Stimulated activated CD4-positive, alpha-beta T cell treated with anti-CD3 and anti-CD28 coated beads, Interleukin-15, amount 100 ng/mL, for 24 hours (primary cell): ENCODE measurements at regions not wholly inside any gene's neighbourhood (a gene's known extent, or its start where the extent isn't known, plus 50 kb on each side); places are given as distances from the start of the nearest gene placed in this dataset.

Source experiments
- DNase-seq: peaks from one replicate; pipeline ENCODE4 v3.0.0-alpha.2; 2020

DNA sequence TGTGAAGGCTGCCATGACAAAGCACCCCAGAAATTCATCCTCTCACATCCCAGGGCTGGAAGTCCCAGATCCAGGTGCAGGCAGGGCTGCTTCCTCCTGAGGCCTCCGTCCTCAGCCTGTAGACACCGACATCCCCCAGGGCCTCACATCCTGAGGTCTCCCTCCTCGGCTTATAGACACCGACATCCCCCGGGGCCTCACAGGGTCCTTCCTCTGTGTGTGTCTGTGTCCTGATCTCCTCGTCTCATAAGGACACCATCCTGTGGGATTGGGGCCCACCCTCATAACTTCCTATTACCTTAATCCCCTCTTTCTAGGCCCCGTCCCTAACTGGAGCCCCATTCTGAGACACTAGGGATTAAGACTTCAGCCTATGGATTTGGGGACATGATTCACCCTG is 92.0 kb upstream of the SNTG2 start:
- DNase-seq: no peak

DNA sequence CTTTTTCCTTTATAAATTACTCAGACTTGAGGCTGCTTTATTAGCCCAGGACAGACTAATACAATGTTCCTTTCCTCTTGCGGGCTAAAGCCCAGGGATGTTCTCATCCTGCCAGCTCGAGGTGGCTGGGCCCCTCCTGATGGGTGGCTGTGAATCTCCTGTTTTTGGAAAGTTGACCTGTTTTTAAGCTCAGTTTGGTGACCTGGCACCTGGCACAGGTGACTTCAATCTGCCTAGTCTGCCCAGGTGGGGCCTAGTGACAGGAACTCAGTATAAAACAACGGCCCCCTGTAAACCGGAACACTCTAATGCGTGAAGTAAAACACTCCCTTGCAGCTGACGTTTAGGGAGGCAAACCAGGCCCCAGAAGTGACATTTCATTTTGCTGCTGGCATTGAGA is 92.7 kb upstream of the SNTG2 start:
- no peak for DNase-seq

DNA sequence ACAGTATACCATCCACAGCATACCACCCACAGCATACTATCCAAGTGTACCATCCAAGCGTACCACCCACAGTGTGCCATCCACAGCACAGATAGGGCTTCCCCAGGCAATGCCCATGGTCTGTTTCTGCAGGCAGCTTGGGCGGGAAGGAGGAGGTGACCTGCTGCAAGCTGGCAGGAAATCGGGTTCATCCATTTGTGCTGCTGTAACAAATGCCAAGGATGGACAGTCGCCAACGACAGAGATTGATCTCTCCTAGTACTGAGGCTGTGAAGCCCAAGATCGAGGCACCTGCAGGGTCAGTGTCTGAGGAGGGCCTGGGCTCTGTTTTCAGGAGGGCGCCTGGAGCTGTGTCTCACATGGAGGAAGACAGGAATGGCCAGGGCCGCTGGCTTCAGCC is 93.6 kb upstream of the SNTG2 start:
- DNase-seq: no peak

GRCh38 chr2:856456-856855 is 94.2 kb upstream of the SNTG2 start:
- DNase-seq: no peak

- DNase-seq: no peak
Observed at GRCh38 chr2:856041-856440, 94.6 kb upstream of the SNTG2 start.

GRCh38 chr2:855177-855576 is 95.5 kb upstream of the SNTG2 start:
- no peak for DNase-seq

- peak; percentile 61 for DNase-seq
Observed at GRCh38 chr2:854460-854859, 96.2 kb upstream of the SNTG2 start.

GRCh38 chr2:853203-853870 is 97.3 kb upstream of the SNTG2 start:
- no peak for DNase-seq

GRCh38 chr2:852168-852567 is 98.5 kb upstream of the SNTG2 start:
- no peak for DNase-seq

DNA sequence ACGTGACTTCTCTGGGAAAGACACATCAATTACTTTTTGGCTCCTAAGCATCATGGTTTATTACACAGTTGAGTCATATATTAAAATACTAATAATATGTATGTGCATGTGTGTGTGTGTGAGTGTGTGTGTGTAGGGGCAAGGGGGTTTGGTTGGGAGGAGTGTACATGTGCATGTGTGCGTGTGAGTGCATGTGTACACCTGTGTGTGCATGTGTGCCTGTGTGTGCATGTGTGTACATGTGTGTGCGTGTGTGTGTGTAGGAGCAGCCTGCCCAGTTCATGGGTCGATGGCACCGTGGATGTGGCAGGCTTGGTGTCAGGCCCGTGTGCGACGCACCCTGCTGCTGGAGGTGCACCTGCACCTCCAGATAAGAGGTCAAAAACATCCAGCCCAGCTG is 99.0 kb upstream of the SNTG2 start:
- no peak for DNase-seq

- DNase-seq: no peak
Observed at GRCh38 chr2:851078-851477, 99.6 kb upstream of the SNTG2 start.

GRCh38 chr2:850429-850828 is 100.2 kb upstream of the SNTG2 start:
- DNase-seq: no peak

GRCh38 chr2:848099-848498 is 102.5 kb upstream of the SNTG2 start:
- DNase-seq: no peak

DNA sequence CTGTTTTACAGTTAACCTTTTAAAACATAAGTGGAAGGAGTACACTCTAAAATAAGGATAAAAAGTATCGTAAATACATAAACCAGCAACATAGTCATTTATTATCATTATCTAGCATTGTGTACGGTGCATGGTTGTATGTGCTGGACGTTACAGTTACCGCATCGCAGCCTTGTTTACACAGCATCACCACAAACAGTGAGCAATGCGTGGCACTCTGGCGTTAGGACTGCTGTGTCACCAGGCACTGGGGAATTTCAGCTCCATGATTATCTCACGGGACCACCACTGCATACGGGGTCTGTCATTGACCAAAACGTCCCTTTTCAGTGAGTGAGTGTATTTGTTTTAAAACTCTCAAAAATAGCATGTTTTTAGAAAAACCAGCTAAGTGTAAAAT is 103.0 kb upstream of the SNTG2 start:
- DNase-seq: no peak

DNA sequence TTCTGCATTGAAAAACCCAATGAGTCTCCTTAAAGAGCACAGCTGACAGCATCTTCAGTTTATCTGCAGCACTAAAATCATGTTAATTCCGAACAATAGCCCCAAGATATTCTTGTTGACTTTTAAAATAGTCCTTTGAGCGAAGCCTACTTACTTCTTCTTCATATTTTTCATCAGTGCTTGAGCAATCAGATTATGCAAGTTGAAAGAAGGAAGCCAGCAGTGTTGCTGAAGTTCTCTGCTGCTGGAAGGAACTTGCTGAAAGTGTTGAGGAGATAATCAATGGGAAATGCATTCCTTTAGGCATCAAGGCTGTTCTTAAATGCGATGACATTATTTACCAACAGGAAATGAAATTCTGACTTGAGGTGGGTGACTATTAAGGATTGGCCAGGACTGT is 105.9 kb upstream of the SNTG2 start:
- DNase-seq: no peak

DNA sequence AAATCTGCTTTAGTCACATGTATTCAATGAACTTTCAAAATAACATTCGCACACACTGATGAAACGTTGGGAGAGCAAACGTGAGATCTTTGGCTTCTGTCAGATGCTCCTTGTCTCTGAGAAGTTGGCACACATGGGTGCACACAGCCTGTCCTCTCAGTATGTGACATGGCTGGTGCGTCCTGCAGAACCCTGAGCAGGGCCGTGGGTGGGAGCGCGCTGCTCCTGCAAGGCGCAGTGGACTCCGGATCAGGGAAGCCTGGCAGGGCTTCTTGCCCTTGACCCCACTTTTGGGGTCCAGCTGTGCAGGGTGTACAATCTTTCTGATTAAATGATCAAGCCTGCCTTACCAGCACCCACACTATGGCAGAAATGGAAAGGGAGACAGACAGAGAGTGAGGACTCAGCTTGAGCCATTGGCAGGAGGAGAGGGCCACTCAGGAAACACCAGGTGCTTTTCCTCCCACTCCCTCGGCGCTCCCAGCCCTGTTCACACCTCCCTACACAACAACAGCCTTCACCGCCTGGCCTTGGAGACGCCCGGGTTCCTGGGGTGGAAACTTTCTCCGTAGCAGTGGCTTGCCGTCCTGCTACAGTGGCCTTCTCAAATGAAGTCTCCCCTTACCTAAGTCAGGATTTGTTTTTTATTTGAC is 108.4 kb upstream of the SNTG2 start:
- DNase-seq: no peak

- DNase-seq: no peak
Observed at GRCh38 chr2:841036-841435, 109.6 kb upstream of the SNTG2 start.

DNA sequence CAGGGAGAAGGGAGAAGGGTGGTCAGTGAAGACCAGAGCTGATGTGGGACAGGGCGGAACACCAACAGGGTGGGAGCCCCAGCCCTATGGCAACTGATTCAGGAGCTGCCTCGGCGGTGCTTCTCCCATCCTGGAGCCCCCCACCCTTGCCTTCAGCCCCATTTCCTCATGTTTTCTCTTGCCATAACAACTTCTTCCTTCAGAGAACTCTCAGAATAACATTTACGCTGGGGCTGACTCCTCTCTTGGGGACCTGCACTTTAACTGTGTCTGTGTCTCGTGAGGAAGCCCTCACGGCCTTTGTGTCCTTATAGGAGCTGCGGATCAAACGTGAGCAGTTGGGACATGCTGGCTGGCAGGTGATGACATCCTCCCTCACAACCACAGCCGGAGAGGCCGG is 116.4 kb upstream of the SNTG2 start:
- DNase-seq: no peak

- DNase-seq: no peak
Observed at GRCh38 chr2:833180-833579, 117.5 kb upstream of the SNTG2 start.

DNA sequence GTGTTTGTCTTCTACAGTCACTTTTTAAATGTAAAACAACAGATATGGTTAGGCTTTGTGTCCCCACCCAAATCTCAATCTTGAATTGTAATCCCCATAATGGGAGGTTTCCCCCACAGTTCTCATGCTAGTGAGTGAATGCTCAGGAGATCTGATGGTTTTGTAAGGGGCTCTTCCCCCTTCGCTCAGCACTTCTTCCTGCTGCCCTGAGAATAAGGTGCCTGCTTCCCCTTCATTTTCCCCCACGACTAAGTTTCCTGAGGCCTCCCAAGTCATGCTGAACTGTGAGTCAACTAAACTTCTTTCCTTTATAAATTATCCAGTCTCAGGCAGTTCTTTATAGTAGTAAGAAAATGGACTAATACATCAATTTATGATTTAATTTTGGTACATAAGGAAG is 118.0 kb upstream of the SNTG2 start:
- no peak for DNase-seq

GRCh38 chr2:831622-832021 is 119.0 kb upstream of the SNTG2 start:
- DNase-seq: no peak

DNA sequence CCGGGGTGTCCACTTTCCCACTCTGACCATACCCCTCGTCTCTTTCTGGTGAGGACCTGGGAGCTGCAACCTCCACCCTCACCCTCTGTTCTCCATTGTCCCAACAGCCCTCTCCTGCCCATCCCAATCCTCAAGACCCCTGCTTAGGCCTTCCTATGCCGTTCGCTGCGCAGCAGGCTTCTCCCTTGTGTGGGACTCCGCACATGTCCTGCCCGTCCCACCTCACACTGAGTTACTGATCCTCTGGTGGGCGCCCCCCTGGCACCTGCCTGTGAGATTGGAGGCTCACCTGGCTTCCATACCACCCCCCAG is 119.5 kb upstream of the SNTG2 start:
- no peak for DNase-seq

GRCh38 chr2:830419-831224 is 120.0 kb upstream of the SNTG2 start:
- DNase-seq: no peak

- no peak for DNase-seq
Observed at GRCh38 chr2:829047-829446, 121.6 kb upstream of the SNTG2 start.

DNA sequence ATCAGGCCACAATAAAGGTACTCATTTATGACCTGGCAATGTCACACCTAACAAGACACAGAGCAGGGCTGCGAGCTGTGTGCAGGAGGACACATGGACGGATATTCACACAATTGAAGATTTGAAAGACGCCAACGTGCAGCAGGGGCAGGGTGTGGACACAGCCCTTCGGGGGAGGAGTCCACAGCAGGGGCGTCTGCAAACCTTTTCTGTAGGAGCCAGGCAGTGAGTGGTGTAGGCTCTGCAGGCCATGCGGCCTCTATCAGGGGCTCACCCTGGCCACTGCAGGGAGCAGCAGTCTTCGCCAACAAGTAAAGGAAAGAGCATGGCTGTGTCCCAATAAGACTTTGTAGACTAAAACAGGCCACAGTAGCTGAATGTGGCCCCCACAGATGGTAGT is 125.7 kb upstream of the SNTG2 start:
- no peak for DNase-seq
